ENCODE measurements at regions not wholly inside any gene's neighbourhood (a gene's known extent, or its start where the extent isn't known, plus 50 kb on each side); places are given as distances from the start of the nearest gene placed in this dataset.

GRCh38 chr3:135871311-135871710 lies 94.2 kb upstream of the PPP2R3A start (continued):
- no peak for TF ChIP-seq CHD7 (IDR thresholded peaks at IDR 0.05; ENCODE audit: low read depth, low read length)
- no peak for TF ChIP-seq SOX6 (IDR thresholded peaks at IDR 0.05)
- no peak for TF ChIP-seq HDAC8 (tag; IDR thresholded peaks at IDR 0.05)
- TF ChIP-seq KHSRP (IDR thresholded peaks at IDR 0.05), result no peak
- no peak for TF ChIP-seq SIN3B (IDR thresholded peaks at IDR 0.05; ENCODE audit: low read depth)
- TF ChIP-seq TGIF2 (CRISPR knock-in tag; IDR thresholded peaks at IDR 0.05), result no peak
- TF ChIP-seq ZBTB2 (IDR thresholded peaks at IDR 0.05), result no peak
- TF ChIP-seq, protein P1, sequence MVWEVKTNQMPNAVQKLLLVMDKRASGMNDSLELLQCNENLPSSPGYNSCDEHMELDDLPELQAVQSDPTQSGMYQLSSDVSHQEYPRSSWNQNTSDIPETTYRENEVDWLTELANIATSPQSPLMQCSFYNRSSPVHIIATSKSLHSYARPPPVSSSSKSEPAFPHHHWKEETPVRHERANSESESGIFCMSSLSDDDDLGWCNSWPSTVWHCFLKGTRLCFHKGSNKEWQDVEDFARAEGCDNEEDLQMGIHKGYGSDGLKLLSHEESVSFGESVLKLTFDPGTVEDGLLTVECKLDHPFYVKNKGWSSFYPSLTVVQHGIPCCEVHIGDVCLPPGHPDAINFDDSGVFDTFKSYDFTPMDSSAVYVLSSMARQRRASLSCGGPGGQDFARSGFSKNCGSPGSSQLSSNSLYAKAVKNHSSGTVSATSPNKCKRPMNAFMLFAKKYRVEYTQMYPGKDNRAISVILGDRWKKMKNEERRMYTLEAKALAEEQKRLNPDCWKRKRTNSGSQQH (CRISPR knock-in tag; IDR thresholded peaks at IDR 0.05), result no peak

Data from K562 (cell line).